Activated gamma-delta T cell treated with Interleukin-2 at 50 U/mL for 16 hours (primary cell): ENCODE measurements at regions not wholly inside any gene's neighbourhood (a gene's known extent, or its start where the extent isn't known, plus 50 kb on each side); places are given as distances from the start of the nearest gene placed in this dataset.
A peak's percentile ranks its signal among the peaks of the same experiment; 100 is the strongest.

Experiments used
- DNase-seq: peaks from one replicate; pipeline ENCODE4 v3.0.0-alpha.2; 2020

DNA sequence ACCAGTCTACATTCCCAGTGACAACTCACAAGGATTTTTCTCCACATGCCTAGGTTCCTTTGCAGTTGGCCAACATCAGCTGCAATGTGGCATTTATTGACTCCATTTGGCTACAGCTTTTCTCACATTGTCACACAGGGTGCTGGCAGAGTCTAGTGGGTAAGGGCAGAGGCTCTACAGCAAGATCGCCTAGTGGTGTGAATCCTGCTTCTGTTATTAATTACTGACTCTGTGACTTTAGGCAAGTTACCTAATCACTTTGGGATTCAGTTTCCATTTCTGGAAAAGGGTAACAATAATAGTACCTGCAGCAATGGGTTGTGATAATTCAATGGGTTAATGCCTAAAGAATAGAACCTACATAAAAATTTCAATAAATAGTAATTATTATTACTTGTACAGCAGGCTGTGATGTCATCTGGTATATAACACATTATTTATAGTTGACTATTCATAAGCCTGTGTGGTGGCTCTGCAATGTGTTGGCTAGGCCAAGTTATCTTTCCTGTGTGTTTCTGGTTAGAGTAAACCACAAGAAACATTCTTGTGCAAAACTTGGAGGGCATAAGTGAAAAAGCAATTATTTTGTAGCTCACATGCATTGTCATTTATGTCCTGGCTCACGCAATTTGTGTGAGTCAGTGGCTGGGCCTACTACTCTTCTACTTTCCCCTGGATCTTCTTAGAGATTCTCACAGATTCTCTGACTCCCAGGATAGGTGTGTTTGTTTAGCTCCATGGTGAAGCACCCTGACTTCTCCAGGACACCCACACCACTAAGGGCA is 59.5 kb downstream of the PTGS2 start:
- no peak for DNase-seq

DNA sequence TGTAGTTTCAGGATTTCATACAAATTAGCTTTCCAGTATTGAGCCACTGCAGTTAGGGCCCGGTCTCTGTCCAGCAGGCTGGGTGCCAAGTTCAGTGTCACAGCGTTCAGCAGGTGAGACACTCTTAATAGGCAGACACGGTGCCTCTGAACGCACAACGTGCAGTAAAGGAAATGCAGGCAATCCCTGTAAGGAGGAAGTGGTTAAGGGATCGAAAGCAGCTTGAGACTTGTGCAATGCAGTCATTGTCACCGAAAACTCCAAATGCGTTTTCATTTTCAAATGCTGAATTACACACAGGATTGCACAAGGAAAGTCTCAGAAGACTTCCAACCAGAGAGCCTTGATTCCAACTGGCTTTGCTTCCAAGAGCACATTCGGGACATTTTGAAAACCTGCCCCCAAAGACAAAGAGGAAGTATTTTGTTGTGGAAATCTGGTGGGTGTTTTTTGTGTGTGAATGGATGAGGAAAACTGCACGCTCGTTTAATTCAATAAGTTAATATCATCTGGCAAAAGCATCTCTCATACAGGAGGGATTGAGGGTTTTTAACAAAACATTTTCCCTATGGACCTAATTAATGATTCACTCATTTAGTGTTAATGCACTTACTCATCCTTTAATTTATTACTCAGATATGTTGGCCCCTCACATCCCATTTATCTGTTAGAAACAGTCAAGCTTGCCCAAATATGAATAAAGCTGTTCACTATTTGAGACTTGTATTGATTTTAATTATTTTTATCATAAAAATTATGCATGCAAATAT is 61.6 kb downstream of the PTGS2 start:
- DNase-seq = peak; percentile 17

DNA sequence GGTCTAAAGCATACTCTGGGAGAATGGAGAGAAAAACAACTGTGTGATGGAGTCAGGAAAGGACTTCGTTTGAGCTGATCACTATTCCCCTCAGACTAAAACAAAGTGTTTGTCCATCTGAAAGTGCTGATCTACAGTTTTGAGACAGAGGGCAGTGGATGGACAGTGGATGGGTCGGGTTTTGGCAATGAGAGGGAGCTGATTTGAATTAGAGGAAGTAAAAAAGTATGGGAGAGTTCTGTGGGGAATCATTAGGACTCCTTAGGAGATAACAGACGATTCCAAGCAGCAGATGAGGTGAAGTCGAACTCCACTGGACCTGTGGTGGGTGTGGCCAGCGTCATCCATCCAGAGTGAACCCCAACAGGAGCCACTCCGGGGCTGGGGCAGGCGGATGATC is 62.3 kb downstream of the PTGS2 start:
- no peak for DNase-seq

DNA sequence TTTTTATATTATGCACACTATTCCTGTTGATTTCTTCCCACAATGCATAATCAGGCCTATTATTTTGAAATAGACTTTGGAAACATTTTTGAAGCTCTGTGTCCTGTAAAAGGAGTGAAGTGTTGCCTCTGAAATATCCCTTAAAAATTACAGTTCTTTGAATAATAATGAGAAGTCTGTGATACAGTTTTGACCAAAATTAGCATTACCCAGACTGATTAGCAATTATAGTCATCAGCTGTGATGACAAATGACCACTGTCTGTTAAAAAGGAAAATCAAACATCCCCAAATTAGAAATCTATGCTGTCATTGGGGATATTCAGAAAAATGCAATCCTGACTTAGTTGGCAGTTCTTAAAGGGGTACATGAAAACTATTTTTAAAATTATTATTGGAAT is 63.7 kb downstream of the PTGS2 start:
- no peak for DNase-seq

DNA sequence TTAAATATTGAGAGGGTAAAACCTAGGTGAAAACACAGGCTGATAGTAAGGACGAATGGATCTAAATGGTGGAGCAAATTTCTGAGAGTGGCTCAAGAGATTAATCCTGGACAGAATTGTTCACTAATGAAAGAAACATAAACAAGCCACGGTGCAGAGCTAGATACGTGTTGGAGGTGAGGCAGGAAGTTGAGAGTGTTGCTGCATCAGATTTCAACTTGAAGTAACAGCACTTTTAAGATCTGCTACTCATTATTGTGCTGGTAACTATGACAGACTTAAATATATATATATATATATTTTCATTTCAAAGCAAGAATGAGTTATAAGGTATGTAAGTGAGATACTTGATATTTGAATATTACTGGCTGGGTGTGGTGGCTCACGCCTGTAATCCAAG is 64.9 kb downstream of the PTGS2 start:
- no peak for DNase-seq

DNA sequence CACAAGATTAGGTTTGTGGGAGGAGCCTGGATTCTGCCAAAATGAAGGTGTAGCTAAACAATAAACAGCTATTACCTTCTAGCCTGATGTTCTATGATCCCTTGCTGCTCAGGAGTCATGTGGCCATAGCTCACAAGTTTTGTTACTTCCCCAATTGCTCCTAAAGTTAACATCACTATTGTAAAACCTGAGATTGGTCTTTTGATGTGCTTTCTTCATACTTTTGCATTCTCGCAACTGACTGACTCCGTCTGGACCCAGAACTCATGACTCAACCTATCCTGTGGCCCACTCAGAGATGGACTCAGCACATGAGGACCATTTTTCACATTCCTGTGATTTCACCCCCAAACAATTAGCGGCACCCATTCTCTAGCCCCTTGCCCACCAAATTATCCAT is 69.1 kb downstream of the PTGS2 start:
- no peak for DNase-seq

DNA sequence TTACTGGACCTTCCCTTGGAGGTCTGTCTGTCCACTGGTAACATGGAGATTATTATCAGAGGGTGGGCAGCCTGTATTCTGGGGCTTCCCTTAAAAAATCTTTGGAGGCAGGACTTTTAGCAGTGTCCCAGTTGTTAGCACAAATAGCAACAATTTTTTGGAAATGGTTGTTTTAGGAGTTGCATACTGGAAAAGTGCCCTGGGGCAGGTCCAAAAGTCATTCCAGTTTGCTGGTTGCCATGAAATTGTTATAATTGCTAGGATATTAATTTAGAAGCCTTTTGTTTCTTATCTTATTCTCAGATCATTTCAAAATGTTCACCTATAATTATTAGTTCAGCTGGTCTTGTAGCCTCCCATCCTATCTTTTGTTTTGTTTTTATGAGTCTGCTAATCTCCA is 71.0 kb downstream of the PTGS2 start:
- DNase-seq = no peak

DNA sequence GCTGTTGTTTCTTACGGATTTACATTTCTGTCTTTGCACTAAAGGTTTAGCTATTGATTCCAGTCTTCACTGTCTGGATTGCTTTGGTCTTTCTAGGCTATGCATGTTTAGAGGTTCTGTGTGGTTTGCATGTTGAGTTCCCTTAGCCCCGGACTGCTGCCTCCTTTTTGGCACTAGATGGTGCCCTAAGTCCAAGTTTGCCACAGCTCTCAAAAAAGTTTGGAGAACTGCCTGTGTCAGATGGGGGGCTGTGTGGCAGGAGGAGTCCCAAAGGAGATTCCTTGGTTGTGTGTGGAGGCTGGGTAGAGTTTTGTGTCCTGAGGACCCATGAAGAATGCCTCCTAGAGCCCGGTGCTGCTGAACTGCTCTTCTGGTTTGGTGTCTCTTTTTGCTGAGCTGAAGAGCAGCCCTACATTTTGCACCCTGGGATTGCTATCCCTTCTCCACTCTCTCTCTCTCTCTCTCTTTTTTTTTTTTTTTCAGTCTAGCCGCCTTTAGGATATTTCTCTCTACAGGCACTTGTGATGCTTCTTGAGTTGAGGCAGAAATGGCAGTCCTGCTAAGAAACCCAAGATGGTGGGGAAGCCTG is 74.4 kb downstream of the PTGS2 start:
- no peak for DNase-seq

DNA sequence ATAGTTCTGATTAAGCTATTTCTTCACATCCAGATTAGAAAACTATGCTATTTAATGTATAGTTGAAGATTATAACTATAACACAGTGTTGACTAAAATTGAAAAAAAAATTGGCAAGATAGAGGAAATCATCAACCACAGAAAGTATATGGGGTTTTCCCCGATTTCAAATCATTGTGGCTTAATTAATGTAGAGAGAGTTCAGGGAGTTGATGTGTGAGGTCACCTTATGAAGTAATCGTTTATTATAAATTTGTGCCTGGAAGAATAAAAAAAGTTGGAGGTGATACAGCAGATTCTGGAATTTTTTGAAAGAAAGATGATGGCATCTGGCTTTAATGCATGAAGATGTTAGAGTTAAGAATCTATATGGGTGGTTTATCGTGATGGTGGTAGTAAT is 84.3 kb downstream of the PTGS2 start:
- DNase-seq = no peak

DNA sequence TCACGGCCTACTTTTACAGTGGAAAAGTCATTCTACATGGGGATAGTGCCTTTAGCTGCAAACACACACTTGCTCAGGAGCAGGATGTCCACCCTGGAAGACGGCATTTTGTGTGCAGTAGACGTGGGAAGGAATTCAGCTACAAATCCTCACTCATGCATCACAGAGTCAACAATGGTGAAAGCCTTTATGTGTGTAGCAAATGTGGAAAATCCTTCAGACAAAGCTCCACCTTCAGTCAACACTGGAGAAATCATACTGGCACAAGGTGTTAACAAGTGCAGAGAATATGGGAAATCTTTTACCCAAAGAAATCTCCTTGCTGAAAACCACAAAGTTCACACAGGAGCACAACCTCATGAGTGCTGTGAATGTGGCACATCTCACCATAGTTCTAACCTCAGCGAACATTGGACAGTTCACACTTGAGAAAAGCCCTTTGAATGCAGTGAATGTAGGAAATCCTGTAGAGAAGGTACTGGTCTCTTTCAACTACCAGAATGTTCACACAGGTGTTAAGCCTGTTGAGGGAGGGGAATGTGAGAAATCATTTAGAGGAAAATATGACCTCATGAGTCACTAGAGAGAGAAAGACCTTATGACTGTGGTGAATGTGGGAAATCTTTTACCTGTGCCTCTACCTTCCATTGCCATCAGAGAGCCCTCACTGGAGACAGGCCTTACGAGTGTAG is 101.8 kb downstream of the PTGS2 start:
- no peak for DNase-seq

DNA sequence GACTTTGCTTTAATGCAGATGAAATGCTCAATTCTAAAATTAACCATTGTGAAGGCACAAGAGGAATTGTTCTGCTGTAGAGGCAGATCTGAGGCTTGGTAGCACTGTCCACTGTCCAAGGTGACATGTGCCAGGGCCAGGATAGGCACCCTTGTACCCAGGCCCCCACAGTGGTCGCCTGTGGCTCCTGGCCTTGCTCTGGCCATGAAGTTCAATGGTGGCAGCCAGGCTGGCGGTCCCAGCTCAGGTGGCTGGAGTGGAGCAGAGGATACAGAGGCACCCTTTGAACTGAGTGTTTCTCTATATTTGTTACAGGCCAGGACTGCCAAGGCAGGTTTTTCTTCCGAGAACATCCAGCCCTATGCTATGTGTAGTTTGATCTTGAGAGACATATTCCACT is 102.6 kb downstream of the PTGS2 start:
- DNase-seq = no peak

DNA sequence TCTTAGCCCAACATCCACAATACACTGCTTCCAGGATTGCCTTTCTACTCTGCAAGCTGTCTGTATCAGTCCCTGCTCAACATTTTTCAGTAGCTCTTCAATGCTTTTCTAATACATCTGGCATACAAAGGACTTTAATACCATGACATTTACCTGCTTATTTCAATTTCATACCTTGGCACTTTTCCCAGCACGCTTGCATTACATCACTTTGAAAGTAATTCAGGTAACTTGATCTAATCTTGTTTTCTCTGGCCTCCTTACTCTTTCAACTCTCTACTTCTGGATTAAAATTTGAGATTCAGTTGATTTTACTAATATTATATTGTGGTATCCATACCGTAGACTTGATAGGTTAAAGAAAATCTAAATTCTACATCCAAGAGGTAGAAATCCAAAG is 103.0 kb downstream of the PTGS2 start:
- no peak for DNase-seq

DNA sequence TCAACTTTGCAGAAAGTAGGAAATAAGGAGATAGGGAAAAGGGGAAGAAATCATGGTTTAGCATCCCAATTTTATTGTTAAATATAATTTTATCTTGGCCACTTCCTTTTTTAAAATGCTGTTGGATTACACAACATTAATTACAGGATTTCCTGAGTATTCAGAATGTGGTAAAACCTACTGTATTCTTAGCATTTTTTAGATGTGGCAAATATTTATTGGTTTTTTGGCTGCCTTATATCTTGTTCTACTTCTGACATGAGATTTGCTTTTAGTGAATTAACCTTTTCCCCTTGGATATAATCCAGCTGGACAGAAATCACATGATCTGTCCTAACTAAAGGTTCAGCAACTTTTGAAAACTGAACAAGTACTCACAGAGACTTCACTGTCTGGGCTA is 104.9 kb downstream of the PTGS2 start:
- DNase-seq = no peak

DNA sequence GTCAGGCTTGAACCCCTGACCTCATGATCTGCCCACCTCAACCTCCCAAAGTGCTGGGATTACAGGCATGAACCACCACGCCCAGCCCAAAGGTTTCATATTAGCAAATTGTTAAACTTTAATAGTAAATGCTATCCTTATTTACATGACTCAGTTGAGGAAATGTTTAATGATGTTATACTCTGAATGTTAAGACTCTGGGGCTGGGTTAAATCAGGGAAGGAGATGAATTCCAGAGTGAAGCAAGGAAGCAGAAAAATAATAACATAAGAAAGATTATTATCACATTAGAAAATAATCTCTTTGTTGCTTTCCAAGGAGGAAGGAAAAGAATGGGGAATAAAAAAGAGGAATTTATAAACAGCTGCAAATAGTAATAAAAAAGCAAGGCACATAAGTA is 105.3 kb downstream of the PTGS2 start:
- DNase-seq = no peak

DNA sequence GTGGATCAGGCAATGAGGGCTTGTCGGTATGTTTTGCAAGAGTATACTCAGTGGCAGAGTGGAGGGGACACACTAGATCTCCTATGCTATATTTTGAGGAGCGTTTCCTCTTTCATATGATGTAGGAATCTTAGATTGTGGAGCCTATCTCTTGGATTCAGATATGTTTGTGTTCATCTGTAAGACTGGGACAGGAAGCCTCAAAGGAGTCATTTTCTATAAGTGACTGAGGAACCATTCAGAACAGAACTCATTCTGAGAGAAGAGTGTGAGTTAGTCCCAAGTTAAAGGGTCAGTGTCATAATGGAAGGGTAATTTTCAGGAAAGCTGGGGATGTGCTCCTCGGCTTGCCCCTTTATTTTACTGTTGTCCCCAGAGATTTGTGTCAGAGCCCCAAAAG is 107.7 kb downstream of the PTGS2 start:
- DNase-seq = no peak

DNA sequence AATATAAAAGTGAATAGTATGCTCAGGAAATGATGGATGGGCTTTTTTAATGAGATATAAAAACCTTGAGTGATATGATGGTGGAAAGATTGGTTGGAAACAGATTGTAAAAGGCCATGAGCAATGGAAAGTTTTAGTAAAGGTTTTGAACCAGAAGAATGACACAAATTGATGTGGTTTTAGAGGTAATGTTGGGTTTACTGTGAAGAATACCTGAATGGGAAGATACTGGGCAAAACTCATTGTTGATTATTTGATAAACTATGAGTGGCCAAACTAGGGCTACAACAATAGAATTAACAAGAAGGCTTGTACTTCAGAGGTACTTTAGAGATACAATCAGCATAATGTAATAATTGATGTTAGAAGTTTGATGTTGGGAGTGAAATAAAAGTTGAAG is 108.5 kb downstream of the PTGS2 start:
- no peak for DNase-seq

DNA sequence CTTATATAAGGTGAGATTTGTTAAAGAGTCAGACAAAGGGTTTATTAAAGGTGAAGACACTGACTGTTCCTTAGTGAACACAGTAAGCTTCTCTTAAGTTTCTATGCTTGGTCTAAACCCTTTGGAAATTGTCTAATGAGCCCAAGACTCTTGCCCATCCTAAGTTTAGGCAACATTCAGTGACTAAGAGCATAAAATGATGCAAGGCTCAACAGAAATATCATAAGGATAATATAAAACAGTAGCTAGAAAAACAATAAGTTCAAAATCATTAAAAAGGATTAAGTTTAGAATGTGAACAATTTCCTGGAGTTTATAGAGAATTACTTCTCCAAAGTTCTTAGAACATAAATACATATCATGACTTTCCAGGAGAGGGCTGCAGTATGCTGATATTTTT is 108.9 kb upstream of the PDC start:
- DNase-seq = no peak

DNA sequence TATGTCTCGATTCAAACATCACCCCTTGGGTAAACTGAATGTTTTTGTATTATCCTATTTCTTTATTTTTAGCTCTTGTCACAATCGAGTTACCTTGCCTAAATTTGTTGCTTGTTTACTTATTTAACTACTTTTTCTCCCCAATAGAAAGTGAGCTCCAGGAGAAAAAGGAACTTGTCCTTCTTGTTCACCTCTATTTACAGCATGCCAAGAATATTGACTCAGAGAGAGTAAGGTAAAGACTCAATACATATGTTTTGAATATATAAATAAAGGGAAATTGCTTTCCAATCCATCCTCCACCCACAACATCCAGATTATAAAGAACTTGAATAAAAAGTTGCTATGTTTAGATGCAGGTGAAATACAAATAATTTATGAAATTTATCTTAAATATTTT is 107.3 kb upstream of the PDC start:
- DNase-seq = no peak

DNA sequence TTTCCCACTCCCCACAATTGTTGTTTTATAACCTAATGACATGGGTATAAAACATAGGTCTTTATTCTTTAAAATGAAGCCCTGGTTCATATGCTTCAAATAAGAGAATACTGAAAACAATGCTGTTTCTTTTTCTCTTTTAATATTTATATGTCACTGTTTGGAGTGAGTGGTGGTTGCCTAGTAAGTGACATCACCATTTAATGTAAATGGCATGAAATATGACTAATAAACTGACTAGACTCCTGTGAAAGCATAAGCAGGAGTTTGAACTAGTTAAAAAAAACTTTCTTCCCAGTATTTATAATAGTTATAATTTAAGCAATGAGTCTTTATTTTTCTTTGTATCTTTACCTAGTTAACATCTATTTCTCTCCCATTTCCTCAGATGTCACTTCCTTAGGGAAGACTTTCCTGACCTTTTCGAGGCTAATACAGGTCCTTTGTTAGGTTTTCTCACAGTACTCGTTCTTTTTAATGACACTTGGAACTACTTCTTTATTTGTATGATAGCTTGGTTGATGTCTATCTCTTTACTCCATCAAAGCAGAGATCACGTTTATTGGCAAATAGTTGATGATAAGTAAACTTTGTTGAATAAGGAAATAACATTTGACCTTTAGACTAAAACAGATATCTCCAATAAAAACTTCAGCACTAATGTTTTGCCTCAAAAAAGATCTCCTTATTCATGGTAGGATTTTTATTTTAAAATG is 105.4 kb upstream of the PDC start:
- DNase-seq = no peak

DNA sequence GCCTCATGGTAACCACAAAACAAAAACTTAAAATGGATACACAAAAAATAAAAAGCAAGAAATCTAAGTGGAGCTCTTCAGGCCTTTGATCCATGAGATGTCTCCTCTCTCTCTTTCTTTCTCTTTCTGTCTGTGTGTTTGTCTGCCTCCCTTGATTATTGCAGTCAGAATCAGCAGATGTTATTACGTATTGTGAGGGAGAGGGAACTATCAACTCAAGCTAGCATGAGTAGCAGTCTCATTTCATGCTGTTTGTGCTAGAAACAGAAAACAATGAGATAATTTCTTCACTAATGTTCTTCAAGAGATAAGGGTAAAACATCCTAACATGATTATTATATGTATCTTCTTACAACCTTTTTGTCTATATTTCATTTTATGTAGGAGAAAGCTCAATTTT is 103.7 kb upstream of the PDC start:
- DNase-seq = no peak

DNA sequence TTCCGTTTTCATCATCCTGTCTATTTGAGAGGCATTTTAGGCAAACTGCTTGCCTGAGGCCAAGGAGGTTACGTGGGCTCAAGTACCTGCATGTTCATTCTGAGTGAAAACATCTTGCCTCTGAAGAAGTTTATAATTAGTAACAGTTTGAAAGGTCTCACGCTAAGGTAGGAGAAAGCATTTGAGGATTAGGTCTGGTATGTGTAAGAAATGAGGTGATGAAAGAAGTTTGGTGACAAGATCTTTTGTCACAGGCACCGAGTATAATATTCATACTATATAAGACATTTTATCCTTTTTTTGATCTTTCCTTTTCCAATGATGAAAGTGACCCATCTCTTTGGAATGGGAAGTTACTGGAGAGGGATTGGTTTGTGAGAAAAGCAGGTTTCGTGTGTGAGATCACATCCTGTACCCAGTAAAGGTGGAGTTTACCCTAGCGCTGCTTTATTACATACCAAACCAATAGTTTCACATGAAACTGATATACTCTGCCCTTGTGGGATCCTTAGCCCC is 98.7 kb upstream of the PDC start:
- no peak for DNase-seq

DNA sequence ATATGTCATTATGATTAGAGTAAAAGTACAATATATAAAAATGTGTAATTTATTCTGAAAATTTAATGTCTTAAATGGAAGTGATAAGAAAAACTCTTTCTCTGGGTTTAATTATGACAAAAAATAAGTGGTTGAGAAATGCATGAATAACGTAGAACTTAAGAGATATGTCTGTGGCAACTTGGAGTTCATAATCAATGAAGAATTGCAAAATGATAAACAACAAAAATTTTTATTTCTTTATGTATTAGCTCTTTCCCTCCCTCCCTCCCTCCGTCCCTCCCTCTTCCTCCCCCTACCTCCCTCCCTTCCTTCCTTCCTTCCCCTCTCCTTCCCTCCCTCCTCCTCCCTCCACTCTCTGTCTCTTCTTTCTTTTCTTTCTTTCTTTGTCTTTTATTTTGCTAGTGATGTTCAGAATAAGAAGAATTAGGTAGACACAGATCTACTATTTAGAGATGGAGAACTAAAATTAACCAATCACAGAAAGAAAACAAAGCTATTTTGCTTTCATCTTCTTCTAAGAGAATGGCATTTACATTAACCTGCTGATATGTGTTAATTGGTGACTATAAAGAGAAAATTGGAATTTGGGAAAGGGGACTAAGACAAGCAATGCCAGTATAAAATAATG is 96.3 kb upstream of the PDC start:
- DNase-seq = no peak
